ENCODE measurements at regions not wholly inside any gene's neighbourhood (a gene's known extent, or its start where the extent isn't known, plus 50 kb on each side); places are given as distances from the start of the nearest gene placed in this dataset.

GRCh38 chr11:15748741-15749140, 607.6 kb downstream of the SOX6 start:
- DNase-seq, result no peak

- DNase-seq, result no peak
These were observed 605.6 kb downstream of the SOX6 start for GRCh38 chr11:15750535-15751308.

DNA sequence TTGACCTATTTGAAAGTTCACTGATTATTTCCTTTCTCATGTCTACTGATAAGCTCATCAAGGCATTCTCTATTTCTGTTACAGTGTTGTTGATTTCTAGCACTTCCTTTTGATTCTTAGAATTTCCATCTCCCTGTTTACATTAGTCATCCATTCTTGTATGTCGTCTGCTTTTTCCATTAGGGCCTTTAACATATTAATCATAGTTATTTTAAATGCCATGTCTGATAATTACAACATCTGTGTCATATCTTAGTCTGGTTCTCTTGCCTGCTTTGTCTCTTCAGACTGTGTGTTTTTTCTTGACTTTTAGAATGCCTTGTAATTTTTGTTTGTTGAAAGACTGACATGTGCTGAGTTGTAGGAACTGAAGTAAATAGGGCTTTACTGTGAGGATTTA, 602.1 kb downstream of the SOX6 start:
- no peak for DNase-seq

GRCh38 chr11:15757048-15757698, 599.2 kb downstream of the SOX6 start:
- DNase-seq, result no peak

DNA sequence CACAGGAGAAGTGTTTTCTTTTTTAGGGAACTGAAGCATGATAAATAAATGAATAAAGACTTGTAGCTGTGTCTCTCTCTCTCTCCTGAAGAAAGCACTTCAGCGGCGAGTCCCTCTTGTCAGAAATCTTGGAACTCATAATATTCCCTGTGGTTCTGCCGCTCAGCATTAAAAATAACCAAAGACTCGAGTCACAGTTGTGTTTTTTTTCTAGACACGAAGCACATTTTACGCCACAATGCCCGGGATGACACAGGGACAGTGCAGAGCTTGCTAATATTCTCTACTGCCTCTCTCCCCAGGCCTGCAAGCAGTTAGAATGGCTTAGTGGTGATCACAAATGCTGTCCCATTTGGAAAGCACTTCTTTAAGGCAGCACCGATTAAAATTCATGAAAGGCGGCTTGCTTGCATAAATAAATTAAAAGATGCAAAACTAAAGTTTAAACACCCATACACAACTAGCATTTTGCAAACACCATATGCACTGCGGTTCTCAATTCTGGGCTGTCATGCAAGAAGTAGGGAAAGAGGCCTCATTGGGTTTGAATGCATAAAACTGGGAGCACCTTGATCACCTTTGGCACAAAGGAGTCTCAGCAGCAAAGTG, 597.4 kb downstream of the SOX6 start:
- DNase-seq, result no peak

DNA sequence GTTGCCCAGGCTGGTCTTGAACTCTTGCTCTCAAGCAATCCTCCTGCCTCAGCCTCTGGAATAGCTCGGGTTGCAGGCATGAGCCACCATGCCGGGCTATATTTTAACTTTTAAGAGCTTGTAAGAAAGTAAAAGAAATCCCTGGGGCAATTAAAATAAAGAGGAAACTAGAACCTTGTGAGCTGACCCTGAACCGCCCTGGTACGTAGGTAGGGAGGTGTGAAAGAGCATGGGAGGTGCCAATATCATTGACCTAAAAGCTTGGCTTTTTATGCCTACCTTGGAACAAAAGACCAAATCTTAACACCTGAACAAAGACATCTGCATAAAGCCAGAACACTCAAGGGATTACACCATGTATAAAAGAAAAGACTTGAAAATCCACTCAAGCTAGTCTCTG, 595.1 kb downstream of the SOX6 start:
- no peak for DNase-seq

- DNase-seq, result no peak
These were observed 592.0 kb downstream of the SOX6 start for GRCh38 chr11:15764326-15764725.

GRCh38 chr11:15764948-15765347, 591.4 kb downstream of the SOX6 start:
- DNase-seq, result no peak

- no peak for DNase-seq
These were observed 590.8 kb downstream of the SOX6 start for GRCh38 chr11:15765530-15765929.

- no peak for DNase-seq
These were observed 588.0 kb downstream of the SOX6 start for GRCh38 chr11:15768321-15768720.

DNA sequence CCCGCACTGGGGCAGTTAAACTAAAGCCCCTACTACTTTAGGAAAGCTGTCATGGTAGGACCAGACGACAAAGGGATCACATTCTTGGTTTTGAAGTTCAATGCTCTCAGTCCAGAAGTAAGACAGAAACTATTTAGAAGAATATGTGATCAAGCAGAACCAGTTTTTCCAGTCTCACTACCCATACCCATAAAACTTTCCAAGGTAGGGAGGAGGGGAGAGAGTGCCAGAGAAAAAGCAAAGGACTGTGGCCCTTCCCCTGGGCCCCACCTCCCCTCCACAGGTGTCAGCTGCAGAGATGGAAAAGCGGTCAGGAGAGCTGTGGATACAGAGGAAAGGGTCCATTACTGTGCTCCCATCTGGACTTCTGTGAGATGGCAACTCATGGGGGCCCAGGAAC, 587.1 kb downstream of the SOX6 start:
- no peak for DNase-seq

- peak; percentile 9 for DNase-seq
These were observed 585.4 kb downstream of the SOX6 start for GRCh38 chr11:15770798-15771414.

GRCh38 chr11:15772547-15772946, 583.8 kb downstream of the SOX6 start:
- no peak for DNase-seq

GRCh38 chr11:15772981-15773380, 583.4 kb downstream of the SOX6 start:
- DNase-seq, result no peak

DNA sequence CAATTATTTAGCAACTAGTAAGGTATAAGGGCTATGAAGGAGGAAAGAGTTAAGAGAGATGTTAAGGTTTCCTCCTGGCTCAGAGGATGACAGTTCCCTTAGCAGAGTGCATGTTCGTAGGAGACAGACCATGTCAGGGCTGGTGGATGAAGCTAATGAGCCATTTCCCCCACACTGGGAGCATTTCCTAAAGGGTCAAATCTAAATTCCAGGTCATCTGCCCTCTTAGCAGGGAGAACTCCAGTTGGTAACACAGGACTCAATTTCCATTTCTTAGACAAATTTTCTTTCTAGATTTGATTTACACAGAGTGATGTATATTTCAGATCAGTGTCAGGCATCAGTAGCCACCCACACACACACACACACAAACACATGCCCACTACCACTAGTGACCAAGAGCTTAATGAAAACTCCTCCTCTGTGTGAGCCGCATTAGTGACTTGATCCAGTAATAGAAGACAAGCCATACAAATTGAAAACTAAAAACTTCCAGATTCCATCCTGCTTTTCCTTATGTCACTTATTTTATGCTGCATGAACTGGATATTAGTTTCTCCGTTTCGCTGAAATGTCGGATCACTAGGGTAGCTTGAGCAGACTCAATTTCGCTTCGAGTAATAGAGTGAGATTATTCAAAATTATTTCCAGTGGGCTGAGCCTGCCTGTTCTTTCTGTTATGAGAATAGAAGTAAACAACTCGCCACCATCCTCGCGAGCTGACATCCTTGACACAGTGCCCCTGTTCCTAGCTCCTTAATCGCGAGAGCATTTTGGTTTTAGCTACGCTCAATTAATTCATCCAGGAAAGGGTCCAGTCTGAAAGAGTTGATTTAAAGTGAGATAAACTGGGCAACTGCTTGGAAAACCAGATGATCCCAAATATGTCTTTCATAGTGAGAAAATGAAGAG, 582.6 kb downstream of the SOX6 start:
- no peak for DNase-seq

GRCh38 chr11:15774388-15774939, 581.9 kb downstream of the SOX6 start:
- DNase-seq, result no peak

DNA sequence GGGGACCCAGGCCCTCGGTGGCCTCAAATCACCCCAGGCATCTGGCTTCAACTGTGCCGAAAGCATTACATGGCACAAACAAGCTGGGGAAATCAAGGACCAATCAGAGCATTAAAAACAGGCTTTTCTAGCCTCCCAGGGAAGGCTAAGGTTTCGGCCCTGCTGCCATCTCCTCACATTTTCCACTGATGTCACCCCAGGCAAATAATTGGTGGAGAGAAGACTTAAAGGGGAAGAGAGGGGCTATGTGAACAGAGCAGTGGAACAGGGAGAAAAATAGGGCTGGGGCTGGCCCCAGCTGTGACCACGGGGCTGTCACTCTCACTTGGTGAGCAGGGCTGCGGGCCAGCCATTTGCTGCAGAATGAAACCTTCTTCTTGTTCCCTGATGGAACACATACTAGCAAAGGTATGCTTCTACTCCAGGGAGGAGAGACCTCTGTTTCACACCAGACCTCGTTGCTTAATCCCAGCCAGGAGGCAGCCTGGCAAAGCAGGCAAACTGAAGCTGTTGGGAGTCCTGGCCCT, 581.3 kb downstream of the SOX6 start:
- no peak for DNase-seq

DNA sequence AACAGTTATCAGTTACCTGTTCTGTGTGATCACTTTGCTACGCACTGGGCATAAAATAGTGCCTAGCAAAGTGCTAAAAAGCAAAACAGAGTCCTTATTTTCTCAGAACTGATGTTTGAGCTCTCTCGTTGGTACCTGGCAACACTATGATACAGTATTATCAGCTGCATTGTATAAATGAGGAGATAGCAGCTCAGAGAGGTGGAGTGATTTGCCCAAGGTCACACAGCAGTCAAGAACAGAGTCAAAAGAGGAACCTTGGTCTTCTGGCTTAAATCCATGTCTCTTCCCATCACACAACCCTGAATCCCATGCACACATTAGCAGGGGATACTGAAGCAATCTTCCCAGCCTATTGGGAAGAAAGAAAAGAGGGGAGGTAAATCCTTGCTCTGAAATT, 580.5 kb downstream of the SOX6 start:
- DNase-seq, result no peak

- DNase-seq, result no peak
These were observed 580.0 kb downstream of the SOX6 start for GRCh38 chr11:15776366-15776765.

- DNase-seq, result no peak
These were observed 576.8 kb downstream of the SOX6 start for GRCh38 chr11:15779518-15779917.

DNA sequence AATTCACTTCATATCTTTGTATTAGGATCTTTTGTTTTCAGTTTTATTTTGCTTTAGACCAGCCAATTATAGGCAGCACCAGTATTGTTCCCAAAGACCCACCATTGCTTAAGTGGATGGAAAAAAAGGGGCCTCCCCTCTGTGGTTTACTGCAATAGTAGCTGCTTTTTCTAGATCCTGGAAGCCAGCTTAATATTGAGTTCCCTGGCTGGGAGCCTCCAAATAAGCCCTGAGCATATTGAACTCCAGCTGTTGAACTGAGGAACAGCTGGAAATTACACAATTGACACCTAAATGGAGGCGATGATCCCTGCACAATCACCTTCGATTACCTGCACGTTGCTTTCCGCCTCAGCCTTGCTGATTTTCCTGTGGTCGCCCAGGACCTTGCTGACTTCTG, 576.0 kb downstream of the SOX6 start:
- no peak for DNase-seq

- DNase-seq, result no peak
These were observed 575.5 kb downstream of the SOX6 start for GRCh38 chr11:15780837-15781236.
